ENCODE measurements at regions not wholly inside any gene's neighbourhood (a gene's known extent, or its start where the extent isn't known, plus 50 kb on each side); places are given as distances from the start of the nearest gene placed in this dataset.

GRCh38 chr6:168885751-168886742 is 367.6 kb downstream of the THBS2 start:
- no peak for DNase-seq (ENCODE audit: low read depth in 3 of 3, low spot score in 1 of 3)

- DNase-seq (ENCODE audit: low read depth in 3 of 3, low spot score in 1 of 3): no peak
Measured at GRCh38 chr6:168885196-168885595, 368.4 kb downstream of the THBS2 start.

GRCh38 chr6:168884646-168885086 is 369.0 kb downstream of the THBS2 start:
- peak; percentile 16 to 74 (median 63) for DNase-seq (ENCODE audit: low read depth in 3 of 3, low spot score in 1 of 3)

GRCh38 chr6:168884050-168884645 is 369.5 kb downstream of the THBS2 start:
- peak in 1 of 3 donors; percentile 13 for DNase-seq (ENCODE audit: low read depth in 3 of 3, low spot score in 1 of 3)

GRCh38 chr6:168883410-168884049 is 370.1 kb downstream of the THBS2 start:
- no peak for DNase-seq (ENCODE audit: low read depth in 3 of 3, low spot score in 1 of 3)

GRCh38 chr6:168880271-168880670 is 373.4 kb downstream of the THBS2 start:
- no peak for DNase-seq (ENCODE audit: low read depth in 3 of 3, low spot score in 1 of 3)

- no peak for DNase-seq (ENCODE audit: low read depth in 3 of 3, low spot score in 1 of 3)
Measured at GRCh38 chr6:168877821-168878282, 375.8 kb downstream of the THBS2 start.

GRCh38 chr6:168876956-168877355 is 376.7 kb downstream of the THBS2 start:
- DNase-seq (ENCODE audit: low read depth in 3 of 3, low spot score in 1 of 3): no peak

- no peak for DNase-seq (ENCODE audit: low read depth in 3 of 3, low spot score in 1 of 3)
Measured at GRCh38 chr6:168875811-168876576, 377.7 kb downstream of the THBS2 start.

- DNase-seq (ENCODE audit: low read depth in 3 of 3, low spot score in 1 of 3): no peak
Measured at GRCh38 chr6:168874637-168875036, 379.0 kb downstream of the THBS2 start.

GRCh38 chr6:168873278-168874190 is 380.1 kb downstream of the THBS2 start:
- DNase-seq (ENCODE audit: low read depth in 3 of 3, low spot score in 1 of 3): no peak

- no peak for DNase-seq (ENCODE audit: low read depth in 3 of 3, low spot score in 1 of 3)
Measured at GRCh38 chr6:168871642-168872315, 381.9 kb downstream of the THBS2 start.

- no peak for DNase-seq (ENCODE audit: low read depth in 3 of 3, low spot score in 1 of 3)
Measured at GRCh38 chr6:168870982-168871381, 382.7 kb downstream of the THBS2 start.

GRCh38 chr6:168867247-168868102 is 386.2 kb downstream of the THBS2 start:
- no peak for DNase-seq (ENCODE audit: low read depth in 3 of 3, low spot score in 1 of 3)

- no peak for DNase-seq (ENCODE audit: low read depth in 3 of 3, low spot score in 1 of 3)
Measured at GRCh38 chr6:168866534-168866933, 387.1 kb downstream of the THBS2 start.

GRCh38 chr6:168865522-168865921 is 388.1 kb downstream of the THBS2 start:
- no peak for DNase-seq (ENCODE audit: low read depth in 3 of 3, low spot score in 1 of 3)

GRCh38 chr6:168864541-168865460 is 388.8 kb downstream of the THBS2 start:
- no peak for DNase-seq (ENCODE audit: low read depth in 3 of 3, low spot score in 1 of 3)
